CD14-positive monocyte (primary cell): ENCODE measurements at regions not wholly inside any gene's neighbourhood (a gene's known extent, or its start where the extent isn't known, plus 50 kb on each side); places are given as distances from the start of the nearest gene placed in this dataset.

Experiments
- DNase-seq, 3 donors: peaks; one replicate each; pipeline ENCODE4 v3.0.0-alpha.2; 2011 to 2022
- H2AFZ ChIP-seq: 2 replicates; pipeline ENCODE4 v1.6.0; 2012; ENCODE audit warnings: mild to moderate bottlenecking, low read depth, low read length, inconsistent platforms; ENCODE audit not compliant: insufficient read depth, poor library complexity, severe bottlenecking
- H3K27ac ChIP-seq, 2 donors: 1 replicate in 1 of 2; 2 replicates in 1 of 2; pipeline ENCODE4 v1.5.1; 2012 to 2013; ENCODE audit warnings: low read length in 2 of 2, control low read depth in 1 of 2, inconsistent platforms in 1 of 2, low read depth in 1 of 2, mild to moderate bottlenecking in 1 of 2
- H3K27me3 ChIP-seq, 2 donors: one replicate each; pipeline versions ENCODE4 v1.6.0 to v1.6.1; 2011 to 2013; ENCODE audit warnings: low read length in 2 of 2; ENCODE audit not compliant: control insufficient read depth in 2 of 2, insufficient read depth in 2 of 2
- H3K36me3 ChIP-seq, 2 donors: replicated peaks in 1 of 2; 1 replicate in 1 of 2; 2 replicates in 1 of 2; pipeline versions ENCODE4 v1.5.1 to v1.6.1; 2012 to 2013; ENCODE audit warnings: low read length in 2 of 2, control low read depth in 1 of 2, inconsistent platforms in 1 of 2, mild to moderate bottlenecking in 1 of 2; ENCODE audit not compliant: insufficient read depth in 2 of 2, control insufficient read depth in 1 of 2
- H3K4me1 ChIP-seq, 2 donors: 1 replicate in 1 of 2; 2 replicates in 1 of 2; pipeline versions ENCODE4 v1.5.1 to v1.6.1; 2012 to 2013; ENCODE audit warnings: low read length in 2 of 2, control low read depth in 1 of 2, inconsistent platforms in 1 of 2, mild to moderate bottlenecking in 1 of 2, moderate library complexity in 1 of 2; ENCODE audit not compliant: insufficient read depth in 2 of 2, control insufficient read depth in 1 of 2
- H3K4me2 ChIP-seq: replicated peaks from 2 replicates; pipeline ENCODE3; 2012; ENCODE audit warnings: low read length, moderate library complexity, mild to moderate bottlenecking; ENCODE audit not compliant: poor library complexity, severe bottlenecking; ENCODE audit errors: extremely low read depth
- H3K4me3 ChIP-seq, 3 experiments: fragments of 200-600 bp in 1 of 3; sonication (generic) in 1 of 3; replicated peaks in 1 of 3; 1 replicate in 2 of 3; 2 replicates in 1 of 3; pipeline ENCODE4 v1.5.1; 2011 to 2013; ENCODE audit warnings: low read length in 3 of 3, mild to moderate bottlenecking in 3 of 3, control low read depth in 2 of 3, low read depth in 2 of 3, inconsistent platforms in 1 of 3, moderate library complexity in 1 of 3
- H3K79me2 ChIP-seq: 2 replicates; pipeline ENCODE4 v1.6.0; 2012; ENCODE audit warnings: mild to moderate bottlenecking, control low read depth, inconsistent platforms, low read length, moderate library complexity; ENCODE audit not compliant: insufficient read depth
- H3K9ac ChIP-seq: 2 replicates; pipeline ENCODE4 v1.6.0; 2017; ENCODE audit warnings: low read length, mild to moderate bottlenecking; ENCODE audit not compliant: insufficient read depth, poor library complexity, severe bottlenecking
- H3K9me3 ChIP-seq, 2 donors: replicated peaks in 1 of 2; 1 replicate in 1 of 2; 2 replicates in 1 of 2; pipeline versions ENCODE4 v1.5.1 to v1.6.1; 2012 to 2013; ENCODE audit warnings: low read length in 2 of 2, control low read depth in 1 of 2; ENCODE audit not compliant: control insufficient read depth in 1 of 2, insufficient read depth in 1 of 2
- H4K20me1 ChIP-seq: 2 replicates; pipeline ENCODE4 v1.6.0; 2012; ENCODE audit warnings: mild to moderate bottlenecking, low read length, control low read depth, moderate library complexity; ENCODE audit not compliant: insufficient read depth
- H3K27ac Mint-ChIP-seq, 7 donors: one replicate each; pipeline ENCODE4 v1.8.0; 2020; ENCODE audit warnings: mild to moderate bottlenecking in 7 of 7, mixed read lengths in 7 of 7, moderate library complexity in 6 of 7, inconsistent platforms in 2 of 7
- H3K27me3 Mint-ChIP-seq, 3 donors: one replicate each; pipeline ENCODE4 v1.8.0; 2021 to 2022; ENCODE audit warnings: low read depth in 3 of 3, mild to moderate bottlenecking in 3 of 3, mixed read lengths in 3 of 3, moderate library complexity in 3 of 3, inconsistent platforms in 1 of 3
- H3K36me3 Mint-ChIP-seq, 2 donors: one replicate each; pipeline ENCODE4 v1.8.0; 2020; ENCODE audit warnings: mixed read lengths in 2 of 2, inconsistent platforms in 1 of 2, mild to moderate bottlenecking in 1 of 2
- H3K4me1 Mint-ChIP-seq: one replicate; pipeline ENCODE4 v1.8.0; 2020; ENCODE audit warnings: mild to moderate bottlenecking, mixed read lengths
- H3K4me3 Mint-ChIP-seq, 2 donors: one replicate each; pipeline ENCODE4 v1.8.0; 2020; ENCODE audit warnings: mild to moderate bottlenecking in 2 of 2, mixed read lengths in 2 of 2, moderate library complexity in 1 of 2
- H3K9me3 Mint-ChIP-seq, 7 donors: one replicate each; pipeline ENCODE4 v1.8.0; 2020 to 2022; ENCODE audit warnings: mixed read lengths in 7 of 7, mild to moderate bottlenecking in 6 of 7, moderate library complexity in 6 of 7, inconsistent platforms in 2 of 7
- CTCF ChIP-seq: fragments of 200-600 bp; IDR thresholded peaks from one replicate; pipeline ENCODE4 v1.8.0; 2022; ENCODE audit warnings: antibody characterized with exemption, mild to moderate bottlenecking
- WGBS: methylation state at CpG from one replicate; pipeline ENCODE4 v1.1.5; 2013; ENCODE audit warnings: missing lambda C conversion rate; ENCODE audit not compliant: insufficient coverage; 5-methylcytosine and 5-hydroxymethylcytosine counted together
- intact Hi-C, 2 donors: fragments of 100-400 bp; cut with micrococcal nuclease; formaldehyde crosslinking; loops; one replicate each; pipeline versions ENCODE4 v1.15.0 to v1.15.1; 2023

GRCh38 chr2:146598791-146599190, 1246.0 kb upstream of the ACVR2A start:
- Histone ChIP-seq H2AFZ (no peak overlapping the region), H3K9me3 (no peaks in the 10 kb centered on the region), H3K9ac (no peak overlapping the region), H3K79me2 (no peaks in the 10 kb centered on the region), H3K27ac (no peak overlapping the region), H3K36me3 (no peaks in the 10 kb centered on the region), H4K20me1 (no peaks in the 10 kb centered on the region), H3K4me1 (no peaks in the 10 kb centered on the region), H3K27me3 (no peaks in the 10 kb centered on the region), H3K4me3 (no peak overlapping the region), H3K4me2 (no peak overlapping the region)
- no peak for DNase-seq
- Mint-ChIP-seq H3K27ac (no peak overlapping the region), H3K4me1 (no peaks in the 10 kb centered on the region), H3K4me3 (no peak overlapping the region), H3K36me3 (no peaks in the 10 kb centered on the region), H3K27me3 (no peaks in the 10 kb centered on the region), H3K9me3 (peaks cover 0 to 5% (median 0%) of the 10 kb centered on the region in 7 donors)
- intact Hi-C loops = no loop called here
- WGBS = no CpG with 5 or more reads among the region's 2 CpGs
- no peak for TF ChIP-seq CTCF

- no peak overlapping the region for H3K27ac Mint-ChIP-seq
- Histone ChIP-seq H3K36me3 (no peaks in the 10 kb centered on the region), H2AFZ (no peak overlapping the region), H3K4me1 (no peaks in the 10 kb centered on the region), H3K9me3 (no peaks in the 10 kb centered on the region), H3K9ac (no peak overlapping the region), H3K4me3 (no peak overlapping the region), H3K27ac (no peak overlapping the region), H3K27me3 (no peaks in the 10 kb centered on the region), H4K20me1 (no peaks in the 10 kb centered on the region), H3K4me2 (no peak overlapping the region), H3K79me2 (no peaks in the 10 kb centered on the region)
- intact Hi-C loops = no loop called here
- H3K36me3 Mint-ChIP-seq = no peaks in the 10 kb centered on the region
- no peak overlapping the region for H3K4me3 Mint-ChIP-seq
- H3K9me3 Mint-ChIP-seq = peaks cover 0 to 5% (median 2%) of the 10 kb centered on the region in 7 donors
- no peak for TF ChIP-seq CTCF
- no peaks in the 10 kb centered on the region for H3K4me1 Mint-ChIP-seq
- no peak for DNase-seq
- no peaks in the 10 kb centered on the region for H3K27me3 Mint-ChIP-seq
Measured at GRCh38 chr2:146597291-146597690, 1247.5 kb upstream of the ACVR2A start.
